DND-41 (cell line): ENCODE measurements at regions not wholly inside any gene's neighbourhood (a gene's known extent, or its start where the extent isn't known, plus 50 kb on each side); places are given as distances from the start of the nearest gene placed in this dataset.

Source experiments
- CTCF ChIP-seq: IDR thresholded peaks from 2 replicates; pipeline ENCODE4 v1.5.1; 2012; ENCODE audit warnings: borderline replicate concordance, low read length, moderate library complexity, mild to moderate bottlenecking; ENCODE audit not compliant: poor library complexity, severe bottlenecking; ENCODE audit errors: extremely low read depth
- EZH2 ChIP-seq: IDR thresholded peaks from 3 replicates; pipeline ENCODE4 v1.6.1; 2012; ENCODE audit warnings: borderline replicate concordance, low read depth, mild to moderate bottlenecking, moderate library complexity, low read length, inconsistent platforms; ENCODE audit not compliant: severe bottlenecking

- TF ChIP-seq CTCF (no peak), EZH2 (no peak)
Measured at GRCh38 chr3:28703843-28704242, 355.2 kb upstream of the AZI2 start.
